WTC11 (cell line): ENCODE measurements at regions not wholly inside any gene's neighbourhood (a gene's known extent, or its start where the extent isn't known, plus 50 kb on each side); places are given as distances from the start of the nearest gene placed in this dataset.

Source experiments
- ATAC-seq: fragments of 200-7000 bp; cut with Tn5 transposase; 2 replicates; pipeline ENCODE4 v1.10.0; 2021; ENCODE audit warnings: mild to moderate bottlenecking, moderate library complexity
- CTCF ChIA-PET: fragments of 300-600 bp; sonication (Branson Sonifier 250); formaldehyde crosslinking; loops from one replicate; lab custom pipeline; 2021; ENCODE audit warnings: antibody characterized with exemption; lab: Charles Lee
- POLR2A ChIA-PET: fragments of 350-600 bp; sonication (Branson Sonifier 250); formaldehyde crosslinking; loops from one replicate; lab custom pipeline; 2021; ENCODE audit warnings: antibody characterized with exemption; lab: Charles Lee
- DNase-seq: peaks from one replicate; pipeline ENCODE4 v3.0.0; 2021; ENCODE audit warnings: low spot score
- H3K27ac Mint-ChIP-seq: 2 replicates; pipeline ENCODE4 v1.8.0; 2021; ENCODE audit warnings: mixed read lengths
- H3K27me3 Mint-ChIP-seq: 2 replicates; pipeline ENCODE4 v1.8.0; 2021; ENCODE audit warnings: low read depth, mild to moderate bottlenecking, moderate library complexity, mixed read lengths
- H3K36me3 Mint-ChIP-seq: 2 replicates; pipeline ENCODE4 v1.8.0; 2021; ENCODE audit warnings: mixed read lengths
- H3K4me1 Mint-ChIP-seq: 2 replicates; pipeline ENCODE4 v1.8.0; 2022; ENCODE audit warnings: mixed read lengths
- H3K4me3 Mint-ChIP-seq: 2 replicates; pipeline ENCODE4 v1.8.0; 2021; ENCODE audit warnings: mild to moderate bottlenecking, moderate library complexity, mixed read lengths
- H3K9me3 Mint-ChIP-seq: 2 replicates; pipeline ENCODE4 v1.8.0; 2021; ENCODE audit warnings: mixed read lengths
- AR ChIP-seq: fragments of 250-450 bp; sonication (Bioruptor Pico); IDR thresholded peaks from 2 replicates; pipeline ENCODE4 v1.9.0; 2021; ENCODE audit warnings: mild to moderate bottlenecking
- ATF6 ChIP-seq: sonication (generic); formaldehyde crosslinking; IDR thresholded peaks from 2 replicates; pipeline ENCODE4 v1.8.1; 2023; ENCODE audit warnings: mild to moderate bottlenecking, missing genetic modification reagents
- CREM ChIP-seq: sonication (generic); formaldehyde crosslinking; IDR thresholded peaks from 2 replicates; pipeline ENCODE4 v1.8.1; 2022; ENCODE audit warnings: mild to moderate bottlenecking, missing genetic modification reagents, moderate library complexity
- CTCF ChIP-seq: fragments of 200-600 bp; IDR thresholded peaks from 2 replicates; pipeline ENCODE4 v1.8.0; 2022; ENCODE audit warnings: antibody characterized with exemption
- E2F4 ChIP-seq: sonication (generic); formaldehyde crosslinking; IDR thresholded peaks from 2 replicates; pipeline ENCODE4 v1.8.1; 2022; ENCODE audit warnings: low read depth, mild to moderate bottlenecking, moderate library complexity, missing genetic modification reagents, borderline replicate concordance
- E2F5 ChIP-seq: sonication (generic); formaldehyde crosslinking; IDR thresholded peaks from 2 replicates; pipeline ENCODE4 v1.8.1; 2022; ENCODE audit warnings: mild to moderate bottlenecking, moderate library complexity, missing genetic modification reagents
- ETV6 ChIP-seq: sonication (generic); formaldehyde crosslinking; IDR thresholded peaks from 2 replicates; pipeline ENCODE4 v1.8.1; 2022; ENCODE audit warnings: mild to moderate bottlenecking, missing genetic modification reagents
- FOXP1 ChIP-seq: sonication (generic); formaldehyde crosslinking; IDR thresholded peaks from 2 replicates; pipeline ENCODE4 v1.8.0; 2022; ENCODE audit warnings: missing genetic modification reagents, mild to moderate bottlenecking, moderate library complexity, borderline replicate concordance
- MAX ChIP-seq: sonication (generic); formaldehyde crosslinking; IDR thresholded peaks from 2 replicates; pipeline ENCODE4 v1.8.0; 2022; ENCODE audit warnings: mild to moderate bottlenecking, missing genetic modification reagents
- NFATC4 ChIP-seq: fragments of 250-450 bp; sonication (Bioruptor Pico); IDR thresholded peaks from 2 replicates; pipeline ENCODE4 v1.9.0; 2021; ENCODE audit warnings: mild to moderate bottlenecking
- NFE2L1 ChIP-seq: sonication (generic); formaldehyde crosslinking; IDR thresholded peaks from 2 replicates; pipeline ENCODE4 v1.8.1; 2023; ENCODE audit warnings: missing genetic modification reagents
- NR1H2 ChIP-seq: sonication (generic); formaldehyde crosslinking; IDR thresholded peaks from 2 replicates; pipeline ENCODE4 v1.9.0; 2021; ENCODE audit warnings: mild to moderate bottlenecking, moderate library complexity, missing genetic modification reagents
- OVOL2 ChIP-seq: fragments of 250-450 bp; sonication (Bioruptor Pico); IDR thresholded peaks from 2 replicates; pipeline ENCODE4 v1.9.0; 2021; ENCODE audit warnings: mild to moderate bottlenecking, borderline replicate concordance
- PREB ChIP-seq: sonication (generic); formaldehyde crosslinking; IDR thresholded peaks from 2 replicates; pipeline ENCODE4 v1.8.1; 2022; ENCODE audit warnings: mild to moderate bottlenecking, missing genetic modification reagents, moderate library complexity, borderline replicate concordance
- PRRX2 ChIP-seq: fragments of 250-450 bp; sonication (Bioruptor Pico); IDR thresholded peaks from 2 replicates; pipeline ENCODE4 v1.8.0; 2021; ENCODE audit warnings: mild to moderate bottlenecking
- RORB ChIP-seq: fragments of 250-450 bp; sonication (Bioruptor Pico); IDR thresholded peaks from 2 replicates; pipeline ENCODE4 v1.9.0; 2021; ENCODE audit warnings: mild to moderate bottlenecking
- SOX15 ChIP-seq: fragments of 250-450 bp; sonication (Bioruptor Pico); IDR thresholded peaks from 2 replicates; pipeline ENCODE4 v1.9.0; 2021; ENCODE audit warnings: mild to moderate bottlenecking
- TEAD4 ChIP-seq: sonication (generic); formaldehyde crosslinking; IDR thresholded peaks from 2 replicates; pipeline ENCODE4 v1.8.0; 2022; ENCODE audit warnings: mild to moderate bottlenecking, missing genetic modification reagents
- ZMAT4 ChIP-seq: fragments of 250-450 bp; sonication (Bioruptor Pico); IDR thresholded peaks from 2 replicates; pipeline ENCODE4 v1.9.0; 2021; ENCODE audit warnings: mild to moderate bottlenecking
- ZNF263 ChIP-seq: sonication (generic); formaldehyde crosslinking; IDR thresholded peaks from 2 replicates; pipeline ENCODE4 v1.8.1; 2022; ENCODE audit warnings: low read depth, mild to moderate bottlenecking, moderate library complexity, missing genetic modification reagents
- ZNF317 ChIP-seq: sonication (generic); formaldehyde crosslinking; IDR thresholded peaks from 2 replicates; pipeline ENCODE4 v1.8.1; 2023; ENCODE audit warnings: low read depth, mild to moderate bottlenecking, moderate library complexity, missing genetic modification reagents, borderline replicate concordance

GRCh38 chr1:29725262-29725661, 488.9 kb downstream of the PTPRU start:
- Mint-ChIP-seq H3K36me3 (peaks cover 7% of the 10 kb centered on the region), H3K9me3 (peaks cover 39% of the 10 kb centered on the region), H3K4me3 (no peak overlapping the region), H3K4me1 (no peaks in the 10 kb centered on the region), H3K27me3 (peaks cover 8% of the 10 kb centered on the region; the same call in 1 of the 2 replicates), H3K27ac (no peak overlapping the region)
- ATAC-seq (no peak), DNase-seq (no peak)
- ChIA-PET CTCF (no interaction called here), POLR2A (interaction anchor here (0.6 kb wide), 1 partner anchor 38 kb away, joined by 4 read pairs; no protein-coding TSS in a partner anchor)
- TF ChIP-seq FOXP1 (CRISPR knock-in tag) (no peak), ATF6 (CRISPR knock-in tag) (no peak), NFATC4 (CRISPR knock-in tag) (no peak), ETV6 (no peak), NR1H2 (CRISPR knock-in tag) (no peak)

- Mint-ChIP-seq H3K27ac (no peak overlapping the region), H3K4me3 (no peak overlapping the region), H3K4me1 (no peaks in the 10 kb centered on the region), H3K27me3 (peaks cover 20% of the 10 kb centered on the region), H3K9me3 (peaks cover 64% of the 10 kb centered on the region), H3K36me3 (peaks cover 26% of the 10 kb centered on the region)
- CTCF ChIA-PET: no interaction called here
- ATAC-seq (no peak), DNase-seq (no peak)
- POLR2A ChIA-PET: interaction anchor here (0.6 kb wide), 1 partner anchor 12 kb away, joined by 3 read pairs; no protein-coding TSS in a partner anchor
- TF ChIP-seq OVOL2 (CRISPR knock-in tag) (no peak), CREM (no peak), ZMAT4 (CRISPR knock-in tag) (no peak), ZNF263 (CRISPR knock-in tag) (no peak), FOXP1 (CRISPR knock-in tag) (no peak), PREB (CRISPR knock-in tag) (no peak), TEAD4 (no peak), E2F4 (CRISPR knock-in tag) (no peak), NFE2L1 (CRISPR knock-in tag) (no peak), E2F5 (no peak), PRRX2 (CRISPR knock-in tag) (no peak), SOX15 (CRISPR knock-in tag) (no peak), CTCF (no peak), ZNF317 (CRISPR knock-in tag) (no peak), MAX (CRISPR knock-in tag) (no peak), RORB (no peak), AR (no peak)
Measured at GRCh38 chr1:29722598-29722997, 486.3 kb downstream of the PTPRU start.
